ENCODE measurements at regions not wholly inside any gene's neighbourhood (a gene's known extent, or its start where the extent isn't known, plus 50 kb on each side); places are given as distances from the start of the nearest gene placed in this dataset.

- DNase-seq (ENCODE audit: low read depth in 1 of 2, low spot score in 1 of 2) = no peak
Measured at GRCh38 chr3:17994167-17994566, 251.7 kb upstream of the TBC1D5 start.

- DNase-seq (ENCODE audit: low read depth in 1 of 2, low spot score in 1 of 2) = no peak
Measured at GRCh38 chr3:17990390-17990789, 248.0 kb upstream of the TBC1D5 start.

DNA sequence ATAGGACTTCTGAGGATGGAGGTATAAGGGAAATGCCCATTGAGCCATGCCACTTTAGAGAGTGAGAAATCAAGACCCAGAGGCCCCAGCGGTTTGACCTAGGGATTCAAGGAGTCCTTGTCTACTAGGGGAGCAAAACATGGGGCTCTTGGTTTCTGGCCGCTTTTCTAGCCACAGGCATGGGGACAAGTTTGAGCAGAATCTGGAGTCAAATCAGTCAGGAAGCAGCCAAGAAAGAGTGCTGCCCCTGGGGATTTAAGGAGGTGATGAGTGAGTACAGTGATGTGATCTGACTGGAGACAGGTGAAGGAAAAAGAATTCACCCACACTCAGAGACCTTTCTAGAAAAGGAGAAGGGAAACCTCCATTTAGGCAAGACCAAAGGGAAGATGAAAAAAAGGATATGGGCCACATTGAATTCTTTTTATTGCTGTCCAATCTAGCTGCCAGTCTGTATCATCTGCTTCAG lies 244.0 kb upstream of the TBC1D5 start:
- no peak for DNase-seq (ENCODE audit: low read depth in 1 of 2, low spot score in 1 of 2)

DNA sequence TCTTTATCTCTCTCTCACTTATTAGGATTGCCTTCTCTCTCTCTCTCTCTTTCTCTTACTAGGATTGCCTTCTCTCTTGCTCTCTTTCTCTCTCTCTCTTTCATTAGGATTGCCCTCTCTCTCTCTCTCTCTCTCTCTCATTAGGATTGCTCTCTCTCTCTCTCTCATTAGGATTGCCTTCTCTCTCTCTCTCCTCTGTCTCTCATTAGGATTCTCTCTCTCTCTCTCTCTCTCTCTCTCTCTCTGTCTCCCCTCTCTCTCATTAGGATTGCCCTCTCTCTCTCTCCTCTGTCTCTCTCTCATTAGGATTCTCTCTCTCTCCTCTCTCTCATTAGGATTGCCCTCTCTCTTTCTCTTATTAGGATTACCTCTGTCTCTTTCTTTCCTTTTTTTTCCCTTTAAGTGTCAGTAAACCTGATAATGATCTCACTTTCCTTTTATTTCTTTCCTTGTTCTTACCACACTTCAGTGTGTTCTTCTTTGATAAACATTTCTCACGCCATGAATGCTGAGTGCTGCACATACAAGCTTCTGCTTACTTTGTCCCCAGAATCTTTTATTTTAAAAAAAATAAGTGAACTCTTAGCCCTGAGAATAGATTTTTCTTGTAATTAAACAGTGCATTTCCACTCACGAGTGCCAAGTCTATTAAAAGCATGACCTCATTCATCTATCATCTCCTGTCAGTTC lies 243.4 kb upstream of the TBC1D5 start:
- DNase-seq (ENCODE audit: low read depth in 1 of 2, low spot score in 1 of 2) = no peak

DNA sequence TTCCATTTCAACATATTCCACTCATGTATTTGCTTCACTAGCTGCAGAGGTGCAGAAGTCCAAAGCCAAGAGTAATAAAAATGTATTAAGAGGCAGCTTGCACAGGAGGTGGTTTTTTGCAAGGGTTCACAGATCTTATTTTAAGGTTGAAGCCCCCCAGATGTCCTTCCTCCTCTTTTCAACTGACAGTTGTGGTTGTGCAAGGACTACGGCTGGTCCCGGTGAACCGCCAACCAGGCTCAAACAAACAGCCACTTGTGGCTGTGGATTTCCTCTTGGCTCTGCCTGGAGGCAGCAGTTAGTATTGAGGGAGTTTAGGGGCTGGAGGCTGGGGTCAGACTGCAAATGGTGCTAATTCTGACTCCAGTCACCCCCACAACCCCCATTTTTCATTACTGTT lies 240.7 kb upstream of the TBC1D5 start:
- no peak for DNase-seq (ENCODE audit: low read depth in 1 of 2, low spot score in 1 of 2)

DNA sequence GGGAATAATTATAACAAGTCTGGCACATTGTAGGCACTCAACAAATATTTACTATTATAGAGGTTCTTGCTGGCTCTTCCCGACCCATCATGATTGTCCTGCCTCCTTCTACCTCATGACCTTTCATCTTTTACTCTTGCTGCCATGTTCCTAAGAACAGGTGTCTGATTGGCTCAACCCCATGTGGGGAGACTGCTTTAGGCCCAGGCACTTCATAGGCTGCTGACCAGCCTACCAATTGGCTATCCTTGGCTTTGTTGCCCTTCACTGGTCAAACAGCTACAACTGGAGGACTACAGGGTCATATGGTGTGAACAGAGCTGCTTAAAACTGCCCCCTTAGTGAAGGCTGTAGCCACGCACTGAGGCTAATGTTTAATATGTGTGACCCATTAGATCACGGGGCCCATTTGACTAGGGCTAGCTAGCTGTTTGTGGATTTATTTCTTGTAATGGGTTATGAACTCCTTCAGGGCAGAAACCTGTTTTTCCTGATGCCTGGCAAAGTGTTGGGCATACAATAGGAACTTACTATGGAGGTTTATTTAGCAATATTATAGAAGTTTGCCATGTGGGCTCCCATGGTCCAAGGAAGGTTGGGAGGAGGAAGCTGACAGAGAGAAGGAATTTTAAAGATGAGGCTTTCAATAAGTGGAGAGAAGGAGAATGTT lies 239.9 kb upstream of the TBC1D5 start:
- DNase-seq (ENCODE audit: low read depth in 1 of 2, low spot score in 1 of 2) = no peak

DNA sequence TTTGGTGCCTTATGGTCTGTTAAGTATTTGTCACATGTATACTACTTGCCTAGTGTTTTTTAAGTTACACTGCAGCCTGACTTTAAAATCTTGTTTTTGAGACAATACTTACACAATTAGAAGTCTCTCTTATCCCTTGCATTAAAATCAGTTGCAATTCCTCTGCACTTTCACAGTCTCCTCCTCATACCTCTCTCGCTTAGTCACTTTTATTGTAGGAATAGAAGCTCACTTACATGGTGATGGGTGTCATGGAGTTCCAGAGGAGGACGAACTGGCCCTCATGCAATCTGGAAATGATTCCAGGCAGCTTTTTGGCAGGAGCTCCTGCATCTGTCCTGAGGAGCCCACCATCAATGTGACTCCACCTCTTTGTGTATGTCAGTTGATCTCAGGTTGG lies 238.4 kb upstream of the TBC1D5 start:
- no peak for DNase-seq (ENCODE audit: low read depth in 1 of 2, low spot score in 1 of 2)

DNA sequence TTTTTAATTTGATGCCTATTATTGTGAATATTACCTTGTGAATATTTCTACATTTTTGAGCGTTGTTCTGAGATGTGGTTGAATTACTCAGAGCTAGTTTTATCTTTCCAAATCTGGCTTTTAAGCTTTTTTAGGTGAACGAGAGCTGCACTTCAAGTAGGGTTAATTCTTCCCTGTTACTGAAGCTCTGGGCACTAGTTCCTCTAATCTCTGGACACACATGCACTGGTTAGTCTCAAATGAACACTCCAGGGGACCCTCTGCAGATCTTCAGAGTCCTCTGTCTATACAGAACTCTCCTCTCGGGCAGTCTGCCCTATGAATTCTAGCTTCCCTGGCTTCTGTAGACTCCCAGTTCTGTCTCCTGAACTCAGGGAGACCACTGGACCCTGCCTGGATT lies 237.5 kb upstream of the TBC1D5 start:
- no peak for DNase-seq (ENCODE audit: low read depth in 1 of 2, low spot score in 1 of 2)

- DNase-seq (ENCODE audit: low read depth in 1 of 2, low spot score in 1 of 2) = no peak
Measured at GRCh38 chr3:17979252-17979651, 236.8 kb upstream of the TBC1D5 start.

DNA sequence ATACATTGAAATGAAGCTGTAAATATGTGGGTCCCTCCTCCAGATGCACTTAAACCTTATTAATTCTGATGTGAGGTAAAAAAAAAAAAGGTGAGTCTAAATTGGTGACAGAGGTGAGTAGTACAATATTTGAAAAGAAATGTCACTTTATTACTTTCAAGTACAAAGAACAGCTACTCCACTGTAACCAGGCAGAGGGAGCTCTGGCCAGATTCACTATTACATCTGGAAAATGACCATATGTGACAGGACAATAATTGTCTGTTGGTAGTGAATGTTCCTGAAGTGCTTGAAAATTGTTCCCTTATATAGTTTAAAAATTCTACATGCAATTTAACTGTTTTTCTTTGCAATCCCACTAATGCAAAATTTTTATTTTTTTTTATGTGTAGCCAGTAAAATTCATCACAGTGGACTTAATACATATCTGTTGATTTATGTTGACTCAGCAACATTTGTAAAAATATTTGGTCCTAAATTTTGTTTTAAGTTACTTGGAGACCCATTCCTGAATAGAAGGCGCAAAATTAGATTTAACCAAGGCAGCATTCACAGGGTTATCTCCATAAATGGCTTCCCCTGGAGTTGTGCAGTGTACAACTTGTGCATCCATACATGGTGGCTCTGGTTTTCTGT lies 231.9 kb upstream of the TBC1D5 start:
- no peak for DNase-seq (ENCODE audit: low read depth in 1 of 2, low spot score in 1 of 2)

GRCh38 chr3:17972959-17973906 lies 230.8 kb upstream of the TBC1D5 start:
- no peak for DNase-seq (ENCODE audit: low read depth in 1 of 2, low spot score in 1 of 2)

- no peak for DNase-seq (ENCODE audit: low read depth in 1 of 2, low spot score in 1 of 2)
Measured at GRCh38 chr3:17972476-17972875, 230.0 kb upstream of the TBC1D5 start.

DNA sequence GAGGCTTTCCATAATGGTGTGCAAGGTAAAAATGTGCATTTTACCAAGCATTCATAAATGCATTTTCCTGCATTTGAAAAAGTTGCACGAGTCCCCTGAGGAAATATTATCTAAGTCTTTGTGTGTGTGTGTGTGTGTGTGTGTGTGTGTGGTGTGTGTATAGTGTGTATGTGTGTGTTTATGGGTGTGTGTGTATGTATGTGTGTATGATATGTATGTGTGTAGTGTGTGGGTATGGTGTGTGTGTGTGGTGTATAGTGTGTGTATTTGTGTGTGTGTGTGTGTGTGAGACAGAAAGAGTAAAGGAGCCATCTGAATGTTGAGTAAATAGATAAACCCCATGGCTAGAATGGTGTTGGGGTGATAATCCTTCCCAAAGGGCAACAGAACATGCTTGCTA lies 229.6 kb upstream of the TBC1D5 start:
- DNase-seq (ENCODE audit: low read depth in 1 of 2, low spot score in 1 of 2) = no peak

DNA sequence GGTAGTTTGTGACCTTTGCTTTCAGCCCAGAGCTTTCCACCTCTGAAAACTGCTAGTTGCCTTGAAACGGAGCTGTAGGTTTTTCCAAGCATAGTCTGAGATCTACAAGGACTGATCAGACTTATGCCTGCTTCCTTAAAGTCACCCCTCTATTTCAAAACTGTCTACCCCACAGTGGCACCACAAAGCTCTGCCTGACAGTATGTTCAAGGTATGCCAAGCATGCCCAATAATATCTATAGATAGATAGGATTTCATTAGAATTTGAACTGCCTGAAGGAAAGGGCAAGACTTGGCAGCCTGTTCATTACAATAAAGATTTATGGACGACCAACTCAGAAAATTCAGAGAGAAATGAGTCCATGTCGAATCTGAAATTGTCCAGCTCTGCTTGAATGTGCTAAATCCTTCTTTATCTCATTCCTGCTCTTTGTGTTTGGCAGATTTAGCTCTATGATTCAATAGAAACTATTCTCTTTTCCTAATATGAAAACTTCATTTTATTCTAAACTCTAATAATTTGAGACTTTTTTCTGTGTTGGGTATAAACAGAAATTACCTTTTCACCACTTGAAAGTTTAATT lies 227.6 kb upstream of the TBC1D5 start:
- DNase-seq (ENCODE audit: low read depth in 1 of 2, low spot score in 1 of 2) = no peak

DNA sequence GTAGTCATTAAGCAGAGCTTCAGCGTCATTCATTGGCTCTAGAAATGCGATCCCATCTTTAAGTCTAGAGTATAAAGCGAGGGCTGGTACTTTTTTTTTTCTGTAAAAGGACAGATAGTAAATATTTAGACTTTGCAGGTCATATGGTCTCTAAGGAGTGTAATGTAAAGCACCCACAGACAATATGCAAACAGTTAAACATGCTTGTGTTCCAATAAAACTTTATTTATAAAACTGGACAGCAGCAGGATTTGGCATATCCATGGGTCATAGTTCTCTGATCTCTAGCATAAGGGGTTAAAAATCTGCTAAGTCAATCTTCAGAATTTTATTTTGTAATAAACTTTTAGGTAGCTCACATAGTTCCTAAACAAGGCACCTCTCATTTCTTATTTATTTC lies 226.8 kb upstream of the TBC1D5 start:
- no peak for DNase-seq (ENCODE audit: low read depth in 1 of 2, low spot score in 1 of 2)

DNA sequence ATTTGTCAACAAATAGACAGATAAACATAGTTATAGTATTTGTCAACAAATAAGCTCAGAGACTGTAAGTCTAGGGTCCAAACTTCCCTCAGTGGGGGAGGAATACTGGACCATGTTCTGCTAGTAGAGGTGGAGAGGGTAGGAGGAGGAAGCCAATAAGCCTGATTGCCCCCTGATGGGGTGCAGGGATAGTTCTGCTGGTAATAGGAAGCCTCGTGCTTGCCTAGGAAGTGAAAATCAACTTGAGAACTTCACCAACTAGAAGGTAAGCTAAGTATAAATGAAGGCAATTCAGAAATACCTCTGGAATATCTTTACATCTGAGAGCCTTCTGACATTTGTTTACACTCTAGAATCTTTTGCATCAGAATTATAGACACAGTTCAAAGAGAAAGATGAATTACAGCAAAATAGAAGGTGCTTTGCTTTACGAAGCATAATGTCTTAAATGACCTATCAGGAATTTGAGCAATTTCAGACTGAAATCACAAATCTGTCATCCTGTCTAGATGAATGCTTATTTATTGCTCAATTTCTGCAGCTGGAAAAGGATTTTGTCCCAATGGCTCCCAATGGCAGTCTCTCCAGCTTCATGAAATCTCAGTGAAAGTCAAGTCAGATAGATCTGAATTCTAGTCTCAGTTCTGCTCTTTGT lies 225.6 kb upstream of the TBC1D5 start:
- DNase-seq (ENCODE audit: low read depth in 1 of 2, low spot score in 1 of 2) = no peak

GRCh38 chr3:17967111-17967510 lies 224.7 kb upstream of the TBC1D5 start:
- no peak for DNase-seq (ENCODE audit: low read depth in 1 of 2, low spot score in 1 of 2)

GRCh38 chr3:17965331-17965730 lies 222.9 kb upstream of the TBC1D5 start:
- no peak for DNase-seq (ENCODE audit: low read depth in 1 of 2, low spot score in 1 of 2)

DNA sequence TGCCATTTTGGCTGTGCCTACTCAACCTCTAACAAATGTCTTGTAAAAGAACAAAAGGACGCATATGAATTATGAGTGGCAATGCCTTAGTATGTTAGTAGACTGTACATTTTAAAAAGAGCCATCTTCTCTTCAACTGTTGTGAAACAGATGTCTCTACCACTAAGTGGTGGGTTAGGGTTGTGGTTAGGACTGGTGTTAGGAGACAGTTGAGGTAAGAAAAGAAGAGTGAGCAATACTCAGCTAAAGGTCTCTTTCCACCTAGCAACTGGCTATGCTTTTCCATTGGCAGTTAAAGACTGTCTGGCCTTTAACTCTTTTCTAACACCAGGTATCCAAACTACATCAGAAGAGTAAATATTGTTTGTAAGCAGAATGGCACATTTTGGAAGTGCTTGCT lies 221.7 kb upstream of the TBC1D5 start:
- DNase-seq (ENCODE audit: low read depth in 1 of 2, low spot score in 1 of 2) = no peak

DNA sequence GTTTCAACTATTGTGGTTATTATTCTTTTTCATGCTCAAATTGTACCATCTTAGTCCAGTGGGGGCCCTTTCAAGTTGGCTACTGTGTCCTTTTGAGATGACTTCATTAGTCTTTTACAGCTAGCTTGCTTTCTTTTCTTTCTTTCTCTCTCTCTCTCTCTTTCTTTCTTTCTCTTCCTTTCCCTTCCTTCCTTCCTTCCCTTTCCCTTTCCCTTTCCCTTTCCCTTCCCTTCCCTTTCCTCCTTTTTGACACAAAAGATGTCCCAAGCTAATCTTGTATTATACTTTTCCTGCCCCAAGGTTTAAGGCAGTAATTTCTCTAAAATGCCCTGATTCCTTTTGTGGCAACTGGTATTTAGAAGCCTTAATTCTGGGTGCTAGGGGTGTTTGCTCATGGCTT lies 213.0 kb upstream of the TBC1D5 start:
- DNase-seq (ENCODE audit: low read depth in 1 of 2, low spot score in 1 of 2) = no peak

GRCh38 chr3:17954801-17955200 lies 212.4 kb upstream of the TBC1D5 start:
- DNase-seq (ENCODE audit: low read depth in 1 of 2, low spot score in 1 of 2) = no peak

All from activated CD4-positive, alpha-beta T cell treated with anti-CD3 and anti-CD28 coated beads, Interleukin-2, amount 50 U/mL, for 24 hours (primary cell).